T-helper 2 cell treated with Interferon-gamma antibody and Interleukin-4, amounts not matched to agents 5 μg/mL and 100 μg/mL, for 36 hours (primary cell): ENCODE measurements at regions not wholly inside any gene's neighbourhood (a gene's known extent, or its start where the extent isn't known, plus 50 kb on each side); places are given as distances from the start of the nearest gene placed in this dataset.

ENCODE experiments used
- DNase-seq: peaks from one replicate; pipeline ENCODE4 v3.0.0; 2021; ENCODE audit warnings: low spot score
- H3K27ac Mint-ChIP-seq: one replicate; pipeline ENCODE4 v1.8.0; 2021; ENCODE audit warnings: mild to moderate bottlenecking, mixed read lengths
- H3K27me3 Mint-ChIP-seq: one replicate; pipeline ENCODE4 v1.8.0; 2021; ENCODE audit warnings: low read depth, mixed read lengths
- H3K36me3 Mint-ChIP-seq: one replicate; pipeline ENCODE4 v1.8.0; 2021; ENCODE audit warnings: low read depth, mixed read lengths
- H3K4me1 Mint-ChIP-seq: one replicate; pipeline ENCODE4 v1.8.0; 2021; ENCODE audit warnings: low read depth, mixed read lengths
- H3K4me3 Mint-ChIP-seq: one replicate; pipeline ENCODE4 v1.8.0; 2022; ENCODE audit warnings: mild to moderate bottlenecking, moderate library complexity, mixed read lengths
- H3K9me3 Mint-ChIP-seq: one replicate; pipeline ENCODE4 v1.8.0; 2021; ENCODE audit warnings: mixed read lengths

DNA sequence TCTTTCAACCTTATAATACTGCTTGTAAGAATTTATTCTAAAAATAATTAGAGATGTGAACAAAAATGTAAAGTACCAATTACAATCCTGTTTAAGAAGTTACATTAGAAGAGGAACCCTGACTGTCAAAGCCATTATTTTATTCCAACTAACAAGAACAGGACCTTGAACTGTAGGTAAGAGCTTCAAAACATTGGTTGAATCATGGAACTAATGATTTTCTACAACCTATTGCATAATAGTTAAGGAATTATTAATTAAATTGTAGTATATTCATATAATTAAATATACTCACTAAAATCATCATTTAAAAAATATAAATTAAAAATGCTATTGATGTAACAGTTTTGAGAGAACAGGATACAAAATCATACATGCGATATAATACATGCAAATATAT is 649.4 kb upstream of the KIRREL3 start:
- no peaks in the 10 kb centered on the region for H3K27me3 Mint-ChIP-seq
- no peak for DNase-seq
- no peaks in the 10 kb centered on the region for H3K36me3 Mint-ChIP-seq
- no peak overlapping the region for H3K4me3 Mint-ChIP-seq
- H3K27ac Mint-ChIP-seq, result no peak overlapping the region
- H3K9me3 Mint-ChIP-seq, result no peaks in the 10 kb centered on the region
- H3K4me1 Mint-ChIP-seq, result no peaks in the 10 kb centered on the region

DNA sequence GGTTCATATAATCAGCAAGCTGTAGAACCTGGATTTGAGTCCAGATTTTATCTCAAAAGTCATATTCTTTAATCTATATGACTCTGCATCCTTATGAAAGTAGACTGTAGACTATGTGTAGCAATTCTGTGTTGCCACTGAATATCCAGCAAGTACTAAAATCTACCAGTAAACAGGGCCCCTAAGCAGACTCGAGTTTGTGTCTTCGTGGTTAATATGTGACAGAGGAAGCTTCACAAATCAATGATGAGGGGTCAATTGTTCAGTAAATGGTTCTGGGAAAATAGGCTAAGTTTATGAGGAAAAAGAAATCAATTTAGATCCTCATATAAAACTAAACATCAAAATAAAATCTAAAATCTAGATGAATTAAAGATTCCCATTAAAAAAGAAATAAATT is 648.5 kb upstream of the KIRREL3 start:
- DNase-seq, result no peak
- Mint-ChIP-seq H3K9me3 (no peaks in the 10 kb centered on the region), H3K4me3 (no peak overlapping the region), H3K36me3 (no peaks in the 10 kb centered on the region), H3K4me1 (no peaks in the 10 kb centered on the region), H3K27me3 (no peaks in the 10 kb centered on the region), H3K27ac (no peak overlapping the region)

DNA sequence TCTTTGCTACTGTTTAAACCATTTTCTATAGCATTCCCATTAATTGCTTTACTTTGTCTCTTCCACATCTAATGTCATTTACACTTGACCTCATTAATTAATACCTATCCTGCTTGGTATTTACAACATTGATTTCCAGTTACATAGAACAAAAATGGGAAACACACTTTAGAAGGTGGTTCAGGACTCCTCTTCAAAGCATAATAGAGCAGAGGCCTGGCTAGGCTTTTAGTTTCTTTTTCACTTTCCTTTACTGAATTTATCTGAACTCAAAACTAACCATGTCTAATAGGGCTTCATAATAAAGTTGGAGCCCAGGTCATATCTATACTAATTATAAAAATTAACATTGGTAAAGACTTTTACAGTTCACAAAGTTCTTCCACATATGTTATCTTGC is 648.0 kb upstream of the KIRREL3 start:
- DNase-seq, result no peak
- Mint-ChIP-seq H3K4me1 (no peaks in the 10 kb centered on the region), H3K27ac (no peak overlapping the region), H3K4me3 (no peak overlapping the region), H3K27me3 (no peaks in the 10 kb centered on the region), H3K36me3 (no peaks in the 10 kb centered on the region), H3K9me3 (no peaks in the 10 kb centered on the region)

DNA sequence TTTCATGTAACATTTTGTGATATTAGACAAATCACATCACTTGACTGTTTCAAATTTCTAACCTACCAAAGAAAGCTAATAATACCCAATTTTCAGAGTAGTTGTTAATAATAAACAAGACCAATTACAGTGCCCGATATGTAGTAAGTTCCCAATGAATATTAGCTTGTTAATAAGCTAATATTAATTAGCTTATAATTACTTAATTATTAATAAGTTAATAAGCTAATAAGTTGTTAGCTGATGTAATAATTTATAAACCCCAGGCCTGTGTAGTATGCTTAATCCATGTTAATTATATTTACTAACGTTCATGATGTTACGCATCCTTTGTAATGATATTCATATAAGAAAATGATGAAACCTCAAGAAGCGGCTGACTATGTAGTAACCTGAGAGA is 643.8 kb upstream of the KIRREL3 start:
- H3K4me1 Mint-ChIP-seq, result no peaks in the 10 kb centered on the region

DNA sequence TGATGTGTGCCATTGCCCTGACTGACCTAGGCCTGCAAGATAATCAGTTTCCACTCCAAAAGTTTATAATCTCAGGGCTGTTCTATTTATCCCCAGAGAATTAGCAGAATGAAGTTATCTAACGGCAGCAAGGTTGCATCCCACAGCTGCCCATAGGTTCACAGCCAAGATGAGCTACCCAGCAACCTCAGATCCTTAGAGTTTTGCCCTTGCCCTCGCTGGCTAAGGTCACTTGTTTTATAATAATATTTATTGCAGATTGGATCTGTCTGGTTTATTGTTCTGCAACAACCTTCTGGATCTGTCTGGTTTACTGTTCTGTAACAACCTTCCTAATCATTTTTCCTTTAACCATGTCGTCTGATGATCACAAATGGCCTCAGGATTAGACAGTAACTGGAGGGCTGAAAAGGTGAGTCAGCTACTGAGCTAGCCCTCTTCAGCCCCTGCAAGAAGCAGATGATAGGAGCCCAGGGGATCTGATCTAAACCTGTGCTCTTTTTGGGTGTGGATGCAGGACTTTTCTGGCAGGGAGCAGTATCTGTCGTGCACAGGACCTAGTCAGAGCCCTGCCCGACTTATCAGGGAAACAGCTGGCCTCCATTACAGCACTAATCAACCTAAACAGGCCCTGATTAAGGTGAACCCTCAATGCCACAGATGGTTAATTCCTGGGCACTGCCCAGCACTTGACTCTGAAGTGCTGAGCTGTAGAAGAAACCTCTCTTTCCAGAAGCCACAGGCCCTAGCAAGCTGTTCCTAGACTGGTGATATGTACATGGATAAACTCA is 642.9 kb upstream of the KIRREL3 start:
- H3K27ac Mint-ChIP-seq, result no peak overlapping the region

More for the DNA sequence above, 643.8 kb upstream of the KIRREL3 start:
- Mint-ChIP-seq H3K9me3 (no peaks in the 10 kb centered on the region), H3K27ac (no peak overlapping the region), H3K36me3 (no peaks in the 10 kb centered on the region), H3K4me3 (no peak overlapping the region), H3K27me3 (no peaks in the 10 kb centered on the region)
- DNase-seq, result no peak

DNA sequence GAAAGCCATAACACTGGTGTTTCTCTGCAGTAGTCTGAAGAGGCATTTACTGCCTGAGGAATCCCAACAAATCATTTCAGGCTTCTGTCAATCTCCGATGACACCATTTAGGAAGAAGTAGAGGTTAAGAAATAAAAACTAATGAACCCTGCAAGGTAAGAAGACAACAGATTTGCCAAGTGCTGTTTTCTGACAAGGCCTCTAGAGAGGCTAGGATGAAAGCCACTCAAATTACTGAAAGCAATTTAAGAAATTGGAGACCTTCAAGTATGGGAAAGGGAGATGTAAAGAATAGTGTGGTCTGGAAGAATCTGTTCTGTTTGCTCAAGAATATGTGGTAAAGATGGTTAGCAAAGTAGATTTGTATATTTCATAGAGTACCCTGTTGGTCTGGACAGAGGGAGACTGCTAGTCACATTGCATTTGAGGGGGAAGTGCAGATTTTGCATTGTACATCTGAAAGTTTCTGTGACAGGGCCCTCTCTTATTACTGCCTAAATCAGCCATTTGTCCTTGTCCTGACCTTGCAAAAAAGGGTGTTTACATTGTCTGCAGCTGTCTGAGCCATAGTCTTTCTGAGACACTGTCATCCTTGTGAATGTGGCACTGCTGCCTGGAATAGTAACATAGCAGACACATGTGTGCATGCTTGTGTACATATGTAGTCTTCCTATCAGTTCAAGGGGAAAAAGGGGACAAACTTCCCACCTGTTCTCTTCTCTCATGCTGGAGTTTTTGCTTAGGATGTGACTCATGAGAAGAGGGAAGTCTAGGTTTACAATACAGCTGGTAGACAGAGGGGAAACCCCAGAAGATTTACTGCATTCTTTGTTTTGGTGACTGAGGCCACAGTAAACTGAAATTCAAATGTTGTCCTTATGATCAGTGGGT is 640.2 kb upstream of the KIRREL3 start:
- Mint-ChIP-seq H3K36me3 (no peaks in the 10 kb centered on the region), H3K9me3 (no peaks in the 10 kb centered on the region), H3K4me1 (no peaks in the 10 kb centered on the region), H3K27me3 (no peaks in the 10 kb centered on the region), H3K27ac (no peak overlapping the region), H3K4me3 (no peak overlapping the region)
- DNase-seq, result no peak

More for the DNA sequence above, 642.9 kb upstream of the KIRREL3 start:
- Mint-ChIP-seq H3K4me1 (no peaks in the 10 kb centered on the region), H3K9me3 (no peaks in the 10 kb centered on the region), H3K4me3 (no peak overlapping the region), H3K27me3 (no peaks in the 10 kb centered on the region), H3K36me3 (no peaks in the 10 kb centered on the region)
- no peak for DNase-seq

DNA sequence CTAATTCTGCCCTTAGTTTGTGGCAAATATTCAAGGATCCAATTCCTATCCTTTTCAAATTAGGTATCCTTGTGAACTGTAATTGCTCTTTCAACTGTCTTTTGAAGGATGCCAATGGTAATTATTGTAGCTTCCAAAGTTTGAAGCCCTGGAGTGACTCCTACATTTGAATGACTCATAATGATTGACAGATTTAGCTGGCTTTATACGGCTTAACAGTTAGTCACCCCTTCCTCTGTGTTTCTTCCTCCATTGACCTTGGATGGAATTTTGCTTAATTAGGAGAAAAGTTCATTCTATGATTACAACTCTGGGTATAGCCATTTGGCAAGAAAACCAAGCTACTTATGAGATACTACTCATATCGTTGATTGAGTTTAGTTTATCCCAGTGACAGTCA is 639.3 kb upstream of the KIRREL3 start:
- DNase-seq, result no peak
- Mint-ChIP-seq H3K36me3 (no peaks in the 10 kb centered on the region), H3K27me3 (no peaks in the 10 kb centered on the region), H3K27ac (no peak overlapping the region), H3K9me3 (no peaks in the 10 kb centered on the region), H3K4me3 (no peak overlapping the region), H3K4me1 (no peaks in the 10 kb centered on the region)

DNA sequence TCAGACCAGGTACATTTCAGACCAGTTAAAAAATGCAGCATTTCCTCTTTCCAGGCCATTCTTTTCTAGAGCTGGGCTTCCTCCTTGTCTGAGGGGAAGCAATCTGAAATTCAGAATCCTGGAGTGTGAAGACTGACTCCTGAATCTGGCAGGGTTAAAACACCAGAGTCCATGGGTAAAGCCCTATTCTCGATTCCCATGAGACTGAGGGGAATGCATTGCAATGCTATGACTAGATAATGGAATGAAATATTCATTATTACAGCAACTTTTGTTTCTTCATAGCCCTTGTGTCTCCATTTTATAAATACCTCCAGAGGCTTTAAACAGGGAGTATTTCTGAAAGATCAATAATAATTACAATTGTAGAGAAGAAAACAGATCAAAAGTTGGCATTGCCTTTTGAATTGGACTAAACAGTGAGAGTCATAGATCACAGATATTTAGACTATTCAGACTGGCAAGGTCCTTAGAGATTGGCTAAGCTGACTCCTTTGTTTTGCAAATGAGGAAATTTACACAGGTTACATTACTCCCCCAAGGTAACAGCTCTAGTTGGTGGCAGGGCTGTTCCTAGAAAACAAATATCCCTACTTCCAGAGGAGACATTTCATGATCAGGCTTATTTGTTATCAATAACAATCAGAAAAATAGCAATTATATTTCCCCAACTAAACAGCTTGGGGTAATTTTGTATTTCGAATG is 632.6 kb upstream of the KIRREL3 start:
- Mint-ChIP-seq H3K4me1 (no peaks in the 10 kb centered on the region), H3K36me3 (no peaks in the 10 kb centered on the region), H3K27me3 (no peaks in the 10 kb centered on the region), H3K9me3 (no peaks in the 10 kb centered on the region), H3K4me3 (no peak overlapping the region), H3K27ac (no peak overlapping the region)
- no peak for DNase-seq

DNA sequence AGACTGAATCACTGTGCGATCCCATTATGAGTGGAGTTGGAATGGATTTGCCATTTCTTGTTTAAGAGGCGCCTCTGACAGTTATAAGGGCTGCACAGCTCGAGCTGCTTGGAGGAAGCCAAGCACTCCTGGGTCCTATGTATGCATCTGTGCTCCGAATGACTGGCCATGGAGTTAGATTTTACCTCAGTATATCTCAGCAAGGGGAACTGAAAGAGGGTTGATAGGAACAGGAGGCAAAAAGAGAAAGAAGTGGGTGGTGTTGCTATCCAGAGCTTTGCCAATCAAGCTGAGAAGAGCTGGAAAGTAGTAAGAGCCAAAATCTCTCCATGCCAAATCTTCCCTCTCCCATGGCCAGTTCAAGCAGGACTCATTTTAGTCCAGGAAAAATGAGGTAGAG is 632.0 kb upstream of the KIRREL3 start:
- H3K27me3 Mint-ChIP-seq, result no peaks in the 10 kb centered on the region
- no peaks in the 10 kb centered on the region for H3K9me3 Mint-ChIP-seq
- no peak overlapping the region for H3K27ac Mint-ChIP-seq

DNA sequence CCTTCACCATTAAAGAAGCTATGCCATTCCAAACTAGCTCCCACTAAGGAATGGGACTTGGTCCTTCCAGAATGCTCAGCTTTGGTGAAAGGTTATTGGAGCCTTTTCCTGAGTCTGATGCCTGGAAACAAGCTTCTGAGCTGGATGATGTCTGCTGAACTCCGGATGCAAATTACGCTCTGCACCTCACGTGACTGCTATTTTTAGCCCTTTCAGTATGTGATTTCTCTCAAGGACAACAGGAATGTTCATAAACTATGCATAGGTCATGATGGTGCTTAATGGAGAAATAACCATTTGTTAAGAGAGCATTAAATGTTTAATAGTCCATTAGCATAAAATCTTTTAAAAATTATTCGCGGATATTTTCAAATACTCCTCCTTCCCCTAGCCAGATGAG is 631.4 kb upstream of the KIRREL3 start:
- H3K4me3 Mint-ChIP-seq, result no peak overlapping the region
- DNase-seq, result no peak
- H3K27ac Mint-ChIP-seq, result no peak overlapping the region
- no peaks in the 10 kb centered on the region for H3K4me1 Mint-ChIP-seq
- H3K36me3 Mint-ChIP-seq, result no peaks in the 10 kb centered on the region
- no peaks in the 10 kb centered on the region for H3K27me3 Mint-ChIP-seq
- H3K9me3 Mint-ChIP-seq, result no peaks in the 10 kb centered on the region

More for the DNA sequence above, 632.0 kb upstream of the KIRREL3 start:
- no peaks in the 10 kb centered on the region for H3K36me3 Mint-ChIP-seq
- no peaks in the 10 kb centered on the region for H3K4me1 Mint-ChIP-seq
- DNase-seq, result no peak
- no peak overlapping the region for H3K4me3 Mint-ChIP-seq

DNA sequence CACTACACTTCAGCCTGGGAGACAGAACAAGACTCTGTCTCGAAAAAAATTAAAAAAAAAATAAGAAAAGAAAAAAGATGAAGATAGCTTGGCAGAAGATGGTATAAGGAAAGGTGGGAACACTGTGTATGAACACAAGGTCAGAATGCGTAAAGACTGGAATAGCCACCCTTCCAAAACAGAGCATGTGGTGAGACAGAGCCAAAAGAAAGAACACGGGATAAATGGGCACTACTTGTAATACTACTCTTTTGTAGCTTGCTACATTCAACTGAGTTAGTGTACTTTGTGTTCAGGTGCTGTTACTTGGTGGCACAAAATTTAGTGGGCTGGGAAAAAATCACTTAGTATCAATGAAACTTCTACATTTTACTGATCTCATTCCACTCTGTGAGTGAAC is 628.6 kb upstream of the KIRREL3 start:
- DNase-seq, result no peak
- no peaks in the 10 kb centered on the region for H3K36me3 Mint-ChIP-seq
- no peak overlapping the region for H3K4me3 Mint-ChIP-seq
- no peaks in the 10 kb centered on the region for H3K27me3 Mint-ChIP-seq
- no peaks in the 10 kb centered on the region for H3K4me1 Mint-ChIP-seq
- no peaks in the 10 kb centered on the region for H3K9me3 Mint-ChIP-seq
- H3K27ac Mint-ChIP-seq, result no peak overlapping the region

DNA sequence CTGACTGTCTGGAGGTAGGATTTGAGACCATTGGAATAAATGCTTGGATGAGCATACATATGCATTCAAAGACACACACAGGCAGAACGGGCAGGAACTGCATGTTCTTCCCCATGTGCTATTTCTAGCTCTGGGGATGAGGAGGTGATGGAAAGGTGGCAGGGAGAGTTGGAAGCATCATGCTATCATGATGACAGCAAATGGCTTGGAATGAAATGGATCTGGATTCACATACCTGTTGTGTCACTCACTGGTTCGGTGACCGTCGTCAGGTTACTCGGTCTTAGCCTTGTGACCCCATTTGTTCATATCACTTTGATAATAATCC is 627.9 kb upstream of the KIRREL3 start:
- Mint-ChIP-seq H3K27ac (no peak overlapping the region), H3K36me3 (no peaks in the 10 kb centered on the region), H3K27me3 (no peaks in the 10 kb centered on the region), H3K9me3 (no peaks in the 10 kb centered on the region), H3K4me3 (no peak overlapping the region), H3K4me1 (no peaks in the 10 kb centered on the region)
- DNase-seq, result no peak

DNA sequence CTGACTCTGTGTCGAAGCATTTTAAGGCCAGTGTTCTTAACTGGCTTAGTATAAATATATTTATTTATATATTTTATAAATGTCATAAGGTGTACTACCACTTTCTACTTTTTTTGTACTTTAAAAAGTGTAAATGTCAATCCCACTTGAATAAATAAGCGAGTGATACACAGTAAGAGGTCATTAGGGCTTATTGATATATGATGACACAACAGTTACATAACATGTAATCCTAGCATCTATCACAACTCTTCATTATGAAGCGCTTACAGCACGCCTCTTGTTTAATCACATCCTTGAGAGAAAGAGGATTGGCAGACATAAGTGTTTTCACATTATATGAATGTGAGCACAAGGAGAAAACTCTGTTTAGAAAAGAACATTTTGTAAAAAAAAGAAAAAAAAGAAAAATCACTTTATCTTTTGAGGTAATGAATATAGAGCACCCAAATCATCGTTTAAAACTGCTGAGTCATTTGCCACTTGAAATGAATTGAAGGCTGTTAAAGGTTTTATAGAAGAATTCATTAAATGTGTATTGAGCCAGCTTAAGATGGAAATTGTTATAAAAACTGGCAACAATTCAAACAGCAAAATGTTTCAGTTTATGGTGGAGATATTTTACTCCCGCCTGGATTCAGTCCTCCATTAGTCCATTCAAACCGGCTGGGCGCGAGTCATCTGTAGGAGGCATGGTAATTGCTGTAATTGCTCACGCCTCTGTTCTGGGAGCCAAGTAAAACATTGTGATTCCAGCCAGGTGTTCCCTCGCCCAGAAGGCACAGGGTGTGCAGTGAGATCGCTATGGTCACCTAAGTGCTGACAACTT is 627.3 kb upstream of the KIRREL3 start:
- H3K27ac Mint-ChIP-seq, result no peak overlapping the region

More for the DNA sequence above, 627.3 kb upstream of the KIRREL3 start:
- Mint-ChIP-seq H3K27me3 (no peaks in the 10 kb centered on the region), H3K4me1 (no peaks in the 10 kb centered on the region), H3K9me3 (no peaks in the 10 kb centered on the region), H3K36me3 (no peaks in the 10 kb centered on the region), H3K4me3 (no peak overlapping the region)
- no peak for DNase-seq
